HTR-8/SVneo (cell line): ENCODE measurements at regions not wholly inside any gene's neighbourhood (a gene's known extent, or its start where the extent isn't known, plus 50 kb on each side); places are given as distances from the start of the nearest gene placed in this dataset.

Source experiments
- DNase-seq: peaks from one replicate; pipeline ENCODE4 v3.0.0; 2011; ENCODE audit warnings: low spot score, mixed read lengths; ENCODE audit not compliant: insufficient read length
- FAIRE-seq: peaks from 2 replicates; lab custom pipeline; 2011; peaks lifted over from hg19 to GRCh38; lab: Jason Lieb, UNC

DNA sequence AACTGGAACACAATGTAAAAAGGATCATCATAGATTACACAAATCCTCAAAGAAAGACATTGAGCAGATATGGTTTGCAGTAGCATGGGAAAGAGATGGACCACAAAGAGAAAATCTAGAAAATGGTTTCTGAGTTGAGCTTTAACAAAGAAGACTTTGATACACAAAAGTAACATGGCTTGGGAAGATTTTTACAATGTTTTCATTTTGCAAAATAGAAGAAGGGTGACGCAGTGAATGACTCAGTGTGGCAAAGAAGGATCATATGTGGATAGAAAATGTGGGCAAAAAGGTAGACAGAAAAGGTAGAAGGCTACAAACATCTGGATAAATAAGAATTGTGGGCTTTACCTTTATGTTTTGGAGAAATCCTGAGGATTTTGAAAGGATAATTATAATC lies 1220.5 kb downstream of the PCDH17 start:
- DNase-seq = no peak
- no peak for FAIRE-seq

DNA sequence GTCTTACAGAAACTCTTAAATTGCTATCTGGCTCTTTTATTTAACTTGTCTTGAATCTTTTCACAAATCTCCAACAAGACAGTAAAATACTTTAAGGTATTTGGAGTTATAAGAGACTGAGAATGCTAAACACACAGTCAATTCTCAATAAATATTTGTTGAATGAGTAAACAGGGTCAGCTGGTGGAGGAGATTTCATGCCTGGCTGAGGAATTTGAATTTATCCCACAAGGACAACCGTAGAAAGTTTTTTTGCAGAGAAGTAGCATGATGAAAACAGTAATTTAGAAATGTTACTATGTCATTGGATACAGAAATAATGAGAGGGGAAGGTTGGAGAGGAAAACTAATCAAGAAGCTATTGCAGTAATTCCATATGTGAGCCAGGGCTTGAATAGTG lies 1223.7 kb downstream of the PCDH17 start:
- DNase-seq (peak; percentile 11), FAIRE-seq (no peak)

DNA sequence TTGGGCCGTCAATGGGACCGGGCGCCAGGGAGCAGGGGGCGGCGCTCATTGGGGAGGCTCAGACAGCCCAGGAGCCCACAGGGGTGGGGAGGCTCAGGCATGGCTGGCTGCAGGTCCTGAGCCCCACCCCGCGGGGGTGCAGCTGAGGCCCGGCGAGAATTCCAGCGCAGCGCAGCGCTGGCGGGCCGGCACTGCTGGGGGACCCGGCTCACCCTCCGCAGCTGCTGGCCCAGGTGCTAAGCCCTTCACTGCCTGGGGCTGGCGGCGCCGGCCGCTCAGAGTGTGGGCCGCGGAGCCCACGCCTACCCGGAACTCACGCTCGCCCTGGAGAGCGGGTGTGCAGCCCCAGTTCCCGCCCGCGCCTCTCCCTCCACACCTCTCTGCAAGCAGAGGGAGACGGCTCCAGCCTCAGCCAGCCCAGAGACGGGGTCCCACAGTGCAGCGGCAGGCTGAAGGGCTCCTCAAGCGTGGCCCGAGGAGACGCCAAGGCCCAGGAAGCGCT lies 1227.4 kb downstream of the PCDH17 start:
- FAIRE-seq = no peak

DNA sequence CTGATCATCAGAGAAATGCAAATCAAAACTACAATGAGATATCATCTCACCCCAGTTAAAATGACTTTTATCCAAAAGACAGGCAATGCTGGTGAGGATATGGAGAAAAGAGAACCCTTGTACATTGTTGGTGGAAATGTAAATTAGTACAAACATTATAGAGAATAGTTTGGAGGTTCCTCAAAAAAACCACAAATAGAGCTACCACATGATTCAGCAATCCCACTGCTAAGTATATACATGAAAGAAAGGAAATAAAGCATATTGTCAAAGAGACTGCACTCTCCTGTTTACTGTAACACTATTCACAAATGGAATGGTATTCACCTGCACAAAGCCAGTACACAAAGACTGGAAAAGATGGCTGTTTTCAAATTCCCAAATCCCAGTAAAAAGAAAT lies 1233.7 kb downstream of the PCDH17 start:
- FAIRE-seq = no peak

More for the DNA sequence above, 1227.4 kb downstream of the PCDH17 start:
- DNase-seq = no peak

DNA sequence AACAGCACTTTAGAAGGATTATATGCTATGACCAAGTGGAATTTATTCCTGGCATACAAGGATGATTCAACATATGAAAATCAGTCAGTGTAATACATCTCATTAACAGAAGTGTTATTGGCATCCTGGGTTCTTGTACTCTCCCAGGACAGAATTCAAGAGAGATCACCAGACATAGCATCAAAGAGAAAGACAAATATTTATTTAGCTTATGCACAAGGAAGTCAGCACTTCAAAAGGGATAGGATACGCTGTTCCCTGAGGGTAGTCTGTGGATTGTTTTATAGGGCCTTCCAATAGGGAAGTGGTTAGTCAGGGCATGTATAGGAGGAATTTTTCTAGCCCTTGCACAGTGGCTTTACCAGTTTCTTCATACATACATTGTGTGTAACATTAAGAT lies 1238.0 kb downstream of the PCDH17 start:
- no peak for FAIRE-seq
- no peak for DNase-seq

More for the DNA sequence above, 1233.7 kb downstream of the PCDH17 start:
- DNase-seq = no peak

DNA sequence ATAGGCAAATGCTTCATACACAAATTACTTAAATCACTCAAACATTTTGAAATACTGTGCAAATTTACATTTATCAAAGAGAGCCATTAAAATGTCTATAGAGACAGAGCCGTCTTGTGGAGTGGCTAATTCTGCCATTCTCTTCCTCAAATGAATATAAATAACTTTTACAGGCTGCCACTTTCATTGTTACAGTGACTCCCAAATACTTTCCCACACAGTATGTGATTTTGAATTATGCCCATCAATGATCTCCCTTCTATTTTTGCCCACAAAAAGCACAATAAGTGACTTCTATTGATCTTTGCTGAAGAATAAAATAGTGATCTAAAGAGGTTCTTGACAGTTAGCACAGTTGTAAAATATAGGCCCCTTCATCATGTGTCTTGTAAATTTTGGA lies 1244.9 kb downstream of the PCDH17 start:
- DNase-seq (no peak), FAIRE-seq (no peak)

DNA sequence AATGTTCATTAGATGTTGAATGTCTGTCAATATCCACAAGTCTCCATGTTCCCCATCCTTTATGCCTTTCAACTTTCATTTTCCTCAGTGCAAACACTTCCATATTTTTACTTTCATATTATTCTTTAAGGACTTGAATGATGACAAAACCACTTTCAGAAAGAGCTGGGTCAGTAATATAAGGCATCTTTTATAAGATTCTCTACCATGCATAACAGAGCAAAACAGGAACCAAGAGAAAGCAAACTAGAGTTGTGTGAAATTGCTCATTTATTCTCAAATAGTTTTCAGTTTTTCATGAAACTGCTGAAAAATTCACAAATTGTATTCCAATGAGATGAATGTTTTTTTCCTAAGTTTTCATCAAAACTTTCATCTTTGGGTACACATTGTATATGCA lies 1247.6 kb downstream of the PCDH17 start:
- DNase-seq = no peak

DNA sequence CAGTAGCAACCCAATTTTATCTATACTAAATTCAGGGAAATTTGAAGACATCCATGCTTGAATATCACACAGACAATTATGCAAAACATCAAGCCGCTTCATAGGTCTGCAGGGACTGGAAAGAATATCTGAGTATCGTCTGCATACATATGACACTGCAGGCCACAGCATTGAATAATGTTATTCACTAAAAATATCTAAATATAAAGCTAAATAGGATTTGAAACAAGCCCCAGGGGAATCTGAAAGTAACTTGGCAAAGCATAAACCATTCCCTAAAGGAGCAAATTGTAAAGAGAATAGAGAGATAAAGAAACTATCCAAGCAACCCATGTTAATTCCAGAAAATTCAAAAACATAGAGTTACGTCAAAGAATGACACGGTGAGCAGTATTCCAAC lies 1251.0 kb downstream of the PCDH17 start:
- DNase-seq = no peak
- no peak for FAIRE-seq

More for the DNA sequence above, 1247.6 kb downstream of the PCDH17 start:
- FAIRE-seq = no peak

DNA sequence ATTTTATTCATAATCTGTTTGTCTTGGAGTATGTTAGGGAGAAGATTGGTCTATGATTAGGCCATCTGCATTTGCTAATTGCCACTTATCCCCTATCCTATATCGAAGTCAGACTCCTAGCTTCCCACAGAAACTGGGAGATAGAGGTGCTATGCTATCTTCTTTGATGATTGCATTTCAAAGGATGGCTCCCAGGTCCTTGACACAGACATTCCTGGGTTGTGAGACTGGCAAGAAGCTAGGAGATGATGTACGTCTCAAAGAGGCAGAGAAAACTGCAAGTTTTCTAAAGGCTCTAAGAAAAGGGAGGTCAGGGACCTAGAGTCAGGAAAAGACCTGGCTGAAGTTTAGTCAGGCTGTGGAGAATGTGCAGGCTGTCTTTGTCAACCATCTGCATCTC lies 1251.9 kb downstream of the PCDH17 start:
- FAIRE-seq = no peak
- DNase-seq = no peak

DNA sequence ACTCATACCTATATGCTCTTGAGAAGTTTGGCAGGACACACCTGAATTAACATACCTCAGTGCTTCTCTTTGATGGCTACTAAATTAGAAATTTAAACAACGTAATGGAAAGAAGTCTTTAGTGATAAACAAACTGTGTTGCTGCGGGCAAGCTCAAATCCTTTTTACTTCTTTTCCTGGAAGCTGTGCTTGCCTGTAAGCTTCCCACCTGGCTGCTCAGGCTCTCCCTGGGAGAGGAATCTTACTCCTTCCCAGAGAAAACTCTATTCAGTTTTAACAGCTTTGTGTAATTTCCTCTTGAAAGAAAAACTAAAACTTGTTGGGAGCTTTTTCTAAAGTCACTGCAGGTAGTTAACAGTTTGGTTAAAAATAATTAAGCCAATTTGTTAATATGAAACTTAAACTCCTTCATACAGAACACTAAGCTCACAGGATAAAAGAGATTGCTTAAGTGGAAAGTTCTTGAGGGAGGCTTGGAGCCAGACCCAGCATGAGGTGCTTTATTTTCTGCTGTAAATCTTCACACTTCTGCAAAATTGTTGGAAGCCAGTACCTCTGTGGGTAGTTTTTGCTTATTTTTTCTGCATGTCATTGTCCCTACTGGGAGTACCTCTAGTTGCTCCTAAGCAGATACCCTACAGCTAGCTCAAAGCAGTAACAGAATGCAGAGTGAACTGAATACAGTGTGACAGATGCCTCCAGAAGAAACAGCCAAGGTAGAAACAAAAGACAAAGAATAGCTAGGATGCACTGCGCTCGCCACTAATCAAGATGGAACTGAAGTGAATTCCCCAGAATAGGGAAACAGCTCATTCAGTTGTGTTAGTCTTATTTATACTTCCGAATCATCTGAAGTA lies 1253.0 kb downstream of the PCDH17 start:
- DNase-seq (no peak), FAIRE-seq (no peak)

DNA sequence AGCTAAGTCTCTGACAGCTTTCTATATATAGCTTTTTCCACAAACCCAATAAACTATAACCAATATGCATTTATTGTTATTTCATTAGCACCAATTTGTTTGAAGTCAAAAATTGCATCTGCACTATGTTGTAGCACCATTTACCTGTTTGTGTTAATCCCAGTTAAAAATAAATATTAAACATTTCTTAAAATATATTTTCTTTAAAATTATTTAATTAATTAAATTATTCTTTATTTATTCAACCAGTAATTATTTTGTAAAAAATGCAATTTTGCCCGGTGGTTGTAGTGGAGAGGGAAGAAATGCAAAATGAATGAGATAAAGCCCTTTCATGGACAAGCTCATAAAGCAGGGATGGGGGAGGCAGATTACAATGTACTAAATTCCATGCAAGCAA lies 1257.9 kb downstream of the PCDH17 start:
- FAIRE-seq (no peak), DNase-seq (no peak)

DNA sequence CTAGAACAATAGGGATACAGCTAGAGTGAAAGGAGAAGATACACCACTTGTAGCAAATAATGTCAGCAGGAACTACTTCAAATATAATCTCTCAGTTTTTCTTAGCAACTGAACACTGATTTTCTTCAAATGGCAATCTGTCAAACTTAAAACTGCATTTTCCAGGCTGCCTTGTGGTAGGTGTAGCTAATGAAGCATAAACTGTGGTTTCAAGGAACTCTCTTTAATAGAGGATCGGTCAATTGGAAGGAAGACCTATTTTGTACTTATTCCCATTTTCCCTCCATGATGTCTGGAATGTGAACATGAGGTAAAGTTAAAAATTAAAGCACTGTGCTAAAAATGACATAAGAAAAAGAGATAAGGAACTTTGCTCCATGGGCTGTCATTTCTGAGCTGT lies 1261.9 kb downstream of the PCDH17 start:
- FAIRE-seq (no peak), DNase-seq (no peak)

DNA sequence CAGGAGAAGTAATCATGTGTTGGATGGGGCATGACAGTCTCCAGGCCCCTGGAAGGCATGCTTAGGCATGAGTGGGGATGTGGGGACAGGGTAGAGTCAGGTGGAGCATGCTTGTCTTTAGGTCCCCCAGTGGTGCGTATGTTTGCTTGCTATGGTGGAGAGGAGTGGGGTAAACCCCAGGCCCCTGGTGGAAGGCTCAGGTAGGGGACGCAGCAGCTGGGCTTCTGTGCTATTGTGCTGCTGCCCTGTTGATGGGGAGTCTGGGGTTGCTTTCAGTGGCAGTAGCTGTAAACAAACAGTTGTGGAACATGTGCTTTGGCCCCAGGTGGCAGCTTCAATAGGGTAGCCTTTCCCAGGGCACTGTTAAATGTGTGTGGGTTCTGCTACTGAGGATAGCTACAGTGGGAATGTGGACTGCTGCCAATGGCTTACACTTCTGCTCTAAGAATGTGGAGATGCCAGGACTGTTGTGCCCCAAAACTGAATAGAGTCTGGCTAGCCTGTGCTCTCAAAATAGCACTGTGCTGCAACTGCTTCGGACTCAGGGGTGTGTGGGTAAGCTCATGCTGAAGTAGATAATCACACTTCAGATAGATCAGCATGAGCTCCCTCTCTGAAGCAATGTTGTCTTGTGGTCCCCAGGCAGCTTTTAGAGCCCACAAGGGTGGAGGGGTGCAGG lies 1257.3 kb downstream of the DIAPH3 start:
- no peak for DNase-seq
- FAIRE-seq = no peak

DNA sequence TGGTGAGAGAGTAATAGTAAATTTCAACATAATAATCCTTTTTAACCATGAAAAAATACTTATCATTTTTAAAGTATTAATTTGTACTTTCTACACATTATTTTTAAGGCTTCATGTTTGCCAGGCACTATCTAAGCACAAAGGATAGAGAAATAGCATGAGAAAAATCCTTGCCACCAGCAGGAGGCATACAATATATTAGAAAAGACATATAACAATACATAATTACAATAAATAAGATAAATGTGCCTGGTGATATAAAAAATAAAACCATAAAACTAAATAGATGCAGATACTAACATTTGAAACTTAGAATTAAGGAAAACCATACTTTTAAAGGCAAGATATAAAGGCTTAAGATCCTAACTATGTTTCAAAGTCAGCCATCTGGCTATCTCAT lies 1256.4 kb downstream of the DIAPH3 start:
- DNase-seq (no peak), FAIRE-seq (no peak)

DNA sequence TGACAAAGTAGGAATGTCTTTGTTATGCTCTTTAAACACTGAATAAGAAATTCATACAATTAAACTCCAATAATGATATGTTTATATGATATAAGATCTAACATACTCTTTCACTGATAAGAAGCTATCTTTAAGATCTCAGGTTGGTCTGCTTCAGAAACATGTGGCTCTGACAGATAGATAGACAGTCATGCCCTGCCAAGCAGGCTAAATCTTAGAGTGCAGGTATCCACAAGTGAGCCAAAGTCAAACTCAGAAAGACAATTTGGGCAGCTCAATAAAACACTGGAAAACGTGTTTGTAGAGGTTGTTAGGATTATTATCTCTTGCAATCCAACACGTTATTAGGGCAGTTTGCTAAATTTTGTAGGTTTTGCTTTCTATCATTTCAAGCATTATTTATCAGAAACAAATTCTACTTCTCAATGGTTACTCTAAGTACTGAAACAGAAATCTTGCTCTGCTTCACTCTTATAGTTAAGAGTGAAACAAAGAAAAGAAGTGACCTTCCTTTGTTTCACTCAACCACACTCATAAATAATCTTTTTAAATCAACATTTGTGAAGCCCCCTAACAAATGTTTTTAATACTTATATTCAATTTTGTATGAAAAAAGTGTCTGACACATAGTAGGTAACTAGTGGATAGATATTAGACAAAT lies 1255.6 kb downstream of the DIAPH3 start:
- no peak for FAIRE-seq

DNA sequence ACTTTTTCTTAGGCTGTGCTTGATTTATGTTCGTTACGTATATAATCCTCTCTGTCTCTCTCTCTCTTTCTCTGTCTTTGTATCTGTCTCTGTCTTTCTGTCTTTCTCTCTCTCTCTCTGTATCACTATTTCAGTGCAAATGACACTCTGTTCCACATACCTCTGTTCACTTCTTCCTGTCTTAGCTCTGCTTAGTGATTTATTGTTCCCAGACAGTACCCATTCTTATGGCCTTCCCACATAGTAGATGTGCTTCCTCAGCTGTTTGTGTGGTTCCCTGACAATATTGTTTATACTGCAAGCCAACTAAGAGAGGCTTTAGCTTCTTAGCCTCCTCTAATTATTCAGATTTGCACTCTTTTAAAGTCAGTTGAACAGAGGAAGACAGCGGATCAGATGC lies 1244.2 kb downstream of the DIAPH3 start:
- FAIRE-seq (no peak), DNase-seq (no peak)

More for the DNA sequence above, 1255.6 kb downstream of the DIAPH3 start:
- DNase-seq = no peak

DNA sequence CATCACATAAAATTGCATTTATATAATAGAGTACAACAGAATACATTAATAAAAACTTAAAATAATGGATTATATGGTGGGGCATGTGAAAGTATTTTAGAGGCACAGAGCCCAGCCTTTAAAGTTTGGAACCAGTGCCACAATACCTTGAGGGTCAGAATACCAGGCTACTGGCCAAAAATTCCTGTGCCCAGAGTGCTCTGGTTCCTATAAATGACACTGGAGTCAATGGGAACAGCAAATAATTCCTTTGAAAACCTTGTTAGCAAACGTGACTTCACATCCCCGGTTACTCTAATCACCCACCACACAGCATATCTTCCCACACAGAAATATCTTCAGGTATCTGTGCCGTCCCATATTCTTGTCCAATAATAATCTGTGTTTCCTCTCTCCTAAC lies 1242.6 kb downstream of the DIAPH3 start:
- FAIRE-seq (no peak), DNase-seq (no peak)

DNA sequence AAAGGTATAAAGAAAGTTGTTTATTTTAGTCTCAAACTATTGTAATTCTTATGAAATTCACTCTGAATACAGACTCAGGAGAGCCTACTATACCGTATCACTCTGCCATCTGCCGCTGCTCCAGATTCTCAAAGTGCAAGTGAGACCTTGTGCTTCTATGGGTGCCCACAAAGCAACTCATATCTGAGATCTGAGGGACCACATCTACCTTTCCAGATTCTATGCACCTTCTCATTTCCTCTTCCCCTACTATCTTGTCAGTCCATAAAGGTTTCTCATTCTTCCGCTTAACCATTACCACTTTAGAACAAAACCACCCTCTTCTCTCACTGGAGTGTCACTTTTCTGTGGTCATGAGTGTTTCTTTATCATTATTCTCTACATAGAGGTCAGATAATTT lies 1236.9 kb downstream of the DIAPH3 start:
- FAIRE-seq = no peak
- no peak for DNase-seq

DNA sequence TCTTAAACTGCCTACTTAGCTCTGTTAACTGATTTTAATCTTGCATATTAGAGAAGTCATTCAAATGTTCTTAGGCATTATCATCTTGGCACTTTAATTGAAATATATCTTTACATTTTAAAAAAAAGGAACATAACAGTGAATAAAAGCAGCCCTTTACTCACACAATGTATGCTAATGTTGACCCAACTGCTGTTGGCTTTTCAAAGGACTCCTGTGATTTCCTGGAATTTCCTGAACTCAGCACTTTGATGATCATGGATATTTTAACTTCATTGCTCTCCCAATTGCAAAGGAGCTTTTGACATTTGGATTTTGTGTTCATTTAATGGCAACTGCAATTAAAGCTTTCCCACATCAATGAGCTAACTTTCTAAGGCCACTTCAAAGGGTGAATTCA lies 1230.3 kb downstream of the DIAPH3 start:
- FAIRE-seq = no peak
- no peak for DNase-seq

DNA sequence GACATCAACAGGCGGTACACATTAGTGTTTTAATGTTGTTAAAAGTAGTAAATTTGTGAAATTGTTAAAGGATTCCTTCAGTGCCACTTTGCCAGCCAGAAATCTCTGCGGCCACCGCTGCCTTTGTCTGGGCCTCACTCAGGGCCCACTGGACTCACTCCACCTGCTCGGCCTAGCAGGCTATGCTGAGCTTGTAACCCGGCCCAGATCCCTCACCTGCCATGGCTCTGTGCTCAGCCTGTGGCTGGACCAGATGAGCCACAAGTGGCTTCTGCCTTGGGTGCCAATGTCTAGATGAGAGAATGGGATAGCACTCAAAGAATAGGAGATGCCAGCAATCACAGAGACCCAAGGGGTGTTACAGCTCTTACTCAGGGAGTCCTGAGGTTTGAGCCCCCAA lies 1228.0 kb downstream of the DIAPH3 start:
- no peak for DNase-seq
- FAIRE-seq = no peak

DNA sequence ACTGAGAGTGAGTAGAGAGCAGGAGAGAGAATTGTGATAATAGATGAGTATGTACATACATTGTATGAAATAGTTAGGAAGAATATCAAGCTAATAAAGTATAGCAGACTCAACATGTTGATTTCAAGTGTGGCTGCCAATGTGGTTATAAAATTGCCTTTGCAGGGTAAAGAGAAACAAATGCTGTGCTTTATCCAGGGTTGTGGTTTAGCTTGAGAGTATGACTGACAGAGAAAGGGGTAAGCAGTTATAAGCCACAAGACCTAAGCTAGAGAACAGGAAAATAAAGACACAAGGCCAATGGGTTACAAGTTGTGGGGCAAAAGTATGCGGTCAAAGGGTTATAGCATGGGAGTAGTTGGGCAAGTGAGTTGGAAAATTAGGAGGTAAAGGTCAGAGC lies 1217.5 kb downstream of the DIAPH3 start:
- DNase-seq = no peak
- FAIRE-seq = no peak
